Astrocyte (in vitro differentiated cells and primary cell): ENCODE measurements at regions not wholly inside any gene's neighbourhood (a gene's known extent, or its start where the extent isn't known, plus 50 kb on each side); places are given as distances from the start of the nearest gene placed in this dataset.

Experiments
- CTCF ChIP-seq: IDR thresholded peaks from 2 replicates; pipeline ENCODE4 v1.5.1; 2011; ENCODE audit warnings: low read depth, mild to moderate bottlenecking, inconsistent platforms, low read length, moderate library complexity; ENCODE audit not compliant: insufficient read depth
- EZH2 ChIP-seq: IDR thresholded peaks from 2 replicates; pipeline ENCODE4 v1.6.1; 2012; ENCODE audit warnings: mild to moderate bottlenecking, low read length, inconsistent platforms; ENCODE audit not compliant: insufficient read depth

- TF ChIP-seq CTCF (no peak), EZH2 (no peak)
These were observed 131.1 kb downstream of the PXDC1 start for GRCh38 chr6:3620389-3620788.
